Sigmoid colon (tissue), 6 donors: ENCODE measurements at regions not wholly inside any gene's neighbourhood (a gene's known extent, or its start where the extent isn't known, plus 50 kb on each side); places are given as distances from the start of the nearest gene placed in this dataset.
"Not testable (repeated sequence)": the region's sequence is repeated elsewhere in the genome, so short reads cannot be mapped to it uniquely, and the experiment has no call there.

Experiments
- DNase-seq: peaks from one replicate; pipeline ENCODE4 v3.0.0-alpha.2; 2019
- H3K27ac ChIP-seq, 4 donors: fragments of 200-600 bp; sonication (generic); one replicate each; pipeline ENCODE4 v1.5.1; 2016 to 2019; ENCODE audit warnings: mild to moderate bottlenecking in 1 of 4
- H3K27me3 ChIP-seq, 3 donors: fragments of 200-600 bp; sonication (generic); one replicate each; pipeline ENCODE4 v1.5.1; 2019; ENCODE audit warnings: mild to moderate bottlenecking in 1 of 3
- H3K36me3 ChIP-seq, 4 donors: fragments of 200-600 bp; sonication (generic); one replicate each; pipeline ENCODE4 v1.5.1; 2016 to 2019
- H3K4me1 ChIP-seq, 4 donors: fragments of 200-600 bp; sonication (generic); one replicate each; pipeline ENCODE4 v1.5.1; 2017 to 2019
- H3K4me3 ChIP-seq, 4 donors: fragments of 200-600 bp; sonication (generic); one replicate each; pipeline ENCODE4 v1.5.1; 2017 to 2019; ENCODE audit warnings: mild to moderate bottlenecking in 2 of 4, moderate library complexity in 1 of 4
- H3K9me3 ChIP-seq, 4 donors: fragments of 200-600 bp in 3 of 4; sonication (generic) in 3 of 4; one replicate each; pipeline versions ENCODE4 v1.5.1 to v1.6.1; 2013 to 2019
- EP300 ChIP-seq, 4 donors: sonication (generic); formaldehyde crosslinking; IDR thresholded peaks; one replicate each; pipeline ENCODE4 v1.6.1; 2017; ENCODE audit warnings: antibody characterized with exemption in 4 of 4
- POLR2A ChIP-seq, 2 donors: fragments of 450-650 bp; IDR thresholded peaks; one replicate each; pipeline ENCODE4 v1.6.1; 2016; ENCODE audit warnings: antibody characterized with exemption in 2 of 2, mild to moderate bottlenecking in 2 of 2, moderate library complexity in 2 of 2
- POLR2AphosphoS5 ChIP-seq, 4 donors: sonication (generic); formaldehyde crosslinking; IDR thresholded peaks; one replicate each; pipeline ENCODE4 v1.6.1; 2017; ENCODE audit warnings: antibody characterized with exemption in 4 of 4
- WGBS, 2 donors: extraction: QIAGEN DNeasy Blood & Tissue Kit; methylation state at CpG; one replicate each; pipeline ENCODE4 v1.1.7; 2013; 5-methylcytosine and 5-hydroxymethylcytosine counted together
- intact Hi-C: fragments of 100-400 bp; cut with DNase I; formaldehyde crosslinking; loops from one replicate; pipeline ENCODE4 v1.15.1; 2023
- TF ChIP-seq, protein P1 (sequence below), 4 experiments: fragments of 450-650 bp in 3 of 4; fragments of 200-600 bp in 1 of 4; IDR thresholded peaks; one replicate each; pipeline ENCODE4 v1.5.1; 2016 to 2019; ENCODE audit warnings: antibody characterized with exemption in 4 of 4, mild to moderate bottlenecking in 3 of 4, moderate library complexity in 2 of 4
- donor health status: healthy with polysubstance abuse.
- donor health status: healthy.

DNA sequence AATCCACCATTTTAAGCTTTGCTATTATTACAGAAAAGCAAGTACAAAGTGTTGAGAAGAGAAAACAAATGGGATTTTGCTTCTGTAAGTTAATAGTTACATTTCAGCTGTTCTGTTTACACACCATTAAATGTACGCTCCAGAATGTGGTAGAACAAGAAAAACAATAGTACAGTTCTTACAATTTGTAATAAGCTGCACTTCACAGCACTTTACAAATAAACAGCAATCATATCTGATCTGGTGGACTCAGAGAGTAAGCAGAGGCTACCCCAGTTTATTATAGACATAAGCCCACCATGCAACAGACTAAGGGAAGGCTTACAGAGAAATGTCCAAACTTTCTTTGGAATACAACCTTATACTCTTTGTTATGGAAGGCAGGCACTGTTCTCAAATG is 126.4 kb downstream of the OXSM start:
- intact Hi-C loops = no loop called here
- no peak overlapping the region for H3K27ac ChIP-seq
- TF ChIP-seq EP300 (IDR thresholded peaks at IDR 0.05) = no peak
- no peak for TF ChIP-seq POLR2A (IDR thresholded peaks at IDR 0.05)
- TF ChIP-seq, protein P1, sequence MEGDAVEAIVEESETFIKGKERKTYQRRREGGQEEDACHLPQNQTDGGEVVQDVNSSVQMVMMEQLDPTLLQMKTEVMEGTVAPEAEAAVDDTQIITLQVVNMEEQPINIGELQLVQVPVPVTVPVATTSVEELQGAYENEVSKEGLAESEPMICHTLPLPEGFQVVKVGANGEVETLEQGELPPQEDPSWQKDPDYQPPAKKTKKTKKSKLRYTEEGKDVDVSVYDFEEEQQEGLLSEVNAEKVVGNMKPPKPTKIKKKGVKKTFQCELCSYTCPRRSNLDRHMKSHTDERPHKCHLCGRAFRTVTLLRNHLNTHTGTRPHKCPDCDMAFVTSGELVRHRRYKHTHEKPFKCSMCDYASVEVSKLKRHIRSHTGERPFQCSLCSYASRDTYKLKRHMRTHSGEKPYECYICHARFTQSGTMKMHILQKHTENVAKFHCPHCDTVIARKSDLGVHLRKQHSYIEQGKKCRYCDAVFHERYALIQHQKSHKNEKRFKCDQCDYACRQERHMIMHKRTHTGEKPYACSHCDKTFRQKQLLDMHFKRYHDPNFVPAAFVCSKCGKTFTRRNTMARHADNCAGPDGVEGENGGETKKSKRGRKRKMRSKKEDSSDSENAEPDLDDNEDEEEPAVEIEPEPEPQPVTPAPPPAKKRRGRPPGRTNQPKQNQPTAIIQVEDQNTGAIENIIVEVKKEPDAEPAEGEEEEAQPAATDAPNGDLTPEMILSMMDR (IDR thresholded peaks at IDR 0.05) = no peak
- TF ChIP-seq POLR2AphosphoS5 (IDR thresholded peaks at IDR 0.05) = no peak
- H3K4me1 ChIP-seq = no peaks in the 10 kb centered on the region
- WGBS, 2 donors = 0 to 2% methylated on average over 1 of the region's 1 CpG
- no peak overlapping the region for H3K4me3 ChIP-seq
- no peaks in the 10 kb centered on the region for H3K27me3 ChIP-seq
- H3K9me3 ChIP-seq = no peaks in the 10 kb centered on the region
- DNase-seq = no peak
- H3K36me3 ChIP-seq = no peaks in the 10 kb centered on the region

DNA sequence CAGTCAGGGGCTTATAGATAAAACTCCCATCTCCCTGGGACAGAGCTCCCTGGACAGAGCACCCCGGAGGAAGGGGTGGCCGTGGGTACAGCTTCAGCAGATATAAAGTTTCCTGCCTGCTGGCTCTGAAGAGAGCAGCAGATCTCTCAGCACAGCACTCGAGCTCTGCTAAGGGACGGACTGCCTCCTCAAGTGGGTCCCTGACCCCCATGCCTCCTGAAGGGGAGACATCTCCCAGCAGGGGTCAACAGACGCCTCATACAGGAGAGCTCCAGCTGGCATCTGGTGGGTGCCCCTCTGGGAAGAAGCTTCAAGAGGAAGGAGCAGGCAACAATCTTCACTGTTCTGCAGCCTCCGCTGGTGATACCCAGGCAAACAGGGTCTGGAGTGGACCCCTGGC is 142.1 kb downstream of the OXSM start:
- H3K27me3 ChIP-seq, H3K27ac ChIP-seq, intact Hi-C loops, H3K36me3 ChIP-seq, DNase-seq, H3K4me1 ChIP-seq, H3K4me3 ChIP-seq: not testable (repeated sequence)
- H3K9me3 ChIP-seq = peaks cover 0 to 16% (median 5%) of the 10 kb centered on the region in 4 donors
- 86 to 90% methylated on average over 6 of the region's 6 CpGs for WGBS, 2 donors

DNA sequence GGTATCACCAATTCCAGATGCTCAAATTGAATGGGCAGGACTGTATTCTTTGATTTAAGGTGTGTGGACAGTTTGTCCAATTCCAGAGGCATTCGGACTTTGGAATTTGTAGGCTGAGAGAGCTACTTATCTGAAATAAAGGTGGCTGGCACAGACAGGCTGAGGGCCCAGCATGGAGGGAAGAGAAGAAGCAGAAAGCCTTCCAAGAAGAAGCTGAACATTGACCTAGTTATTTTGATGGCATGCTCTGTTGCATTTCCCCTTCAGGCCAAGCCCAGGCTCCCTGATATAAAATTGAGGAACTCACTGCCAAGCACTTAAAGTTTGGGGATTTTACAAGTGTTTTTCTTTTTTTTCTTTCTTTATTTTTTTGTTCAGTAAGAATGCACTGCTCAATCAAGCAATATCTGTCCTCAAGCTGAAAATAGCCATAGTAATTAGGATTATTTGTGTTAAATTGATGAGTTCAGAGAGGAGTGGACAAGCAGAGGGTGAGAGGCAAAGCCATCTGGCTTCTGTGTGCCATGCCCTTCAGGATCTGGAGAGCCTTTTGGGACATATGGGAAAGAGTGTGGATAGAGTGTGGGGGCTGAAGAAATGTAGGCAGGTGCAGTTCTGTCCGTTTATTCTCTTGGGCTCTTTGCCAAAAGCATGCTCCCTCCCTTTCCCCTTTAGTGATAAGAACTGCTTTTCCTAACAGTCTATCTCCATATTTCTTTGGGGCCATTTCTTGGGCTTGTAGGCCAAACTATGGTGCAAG is 148.9 kb downstream of the OXSM start:
- intact Hi-C loops = no loop called here
- H3K4me1 ChIP-seq = no peaks in the 10 kb centered on the region
- no peak overlapping the region for H3K27ac ChIP-seq
- H3K27me3 ChIP-seq = no peaks in the 10 kb centered on the region
- 41 to 66% methylated on average over 2 of the region's 2 CpGs for WGBS, 2 donors
- TF ChIP-seq POLR2AphosphoS5 (IDR thresholded peaks at IDR 0.05) = no peak
- TF ChIP-seq EP300 (IDR thresholded peaks at IDR 0.05) = no peak
- TF ChIP-seq POLR2A (IDR thresholded peaks at IDR 0.05) = no peak
- TF ChIP-seq, protein P1 (IDR thresholded peaks at IDR 0.05) = no peak
- no peaks in the 10 kb centered on the region for H3K9me3 ChIP-seq
- no peaks in the 10 kb centered on the region for H3K36me3 ChIP-seq
- DNase-seq = no peak
- H3K4me3 ChIP-seq = no peak overlapping the region

DNA sequence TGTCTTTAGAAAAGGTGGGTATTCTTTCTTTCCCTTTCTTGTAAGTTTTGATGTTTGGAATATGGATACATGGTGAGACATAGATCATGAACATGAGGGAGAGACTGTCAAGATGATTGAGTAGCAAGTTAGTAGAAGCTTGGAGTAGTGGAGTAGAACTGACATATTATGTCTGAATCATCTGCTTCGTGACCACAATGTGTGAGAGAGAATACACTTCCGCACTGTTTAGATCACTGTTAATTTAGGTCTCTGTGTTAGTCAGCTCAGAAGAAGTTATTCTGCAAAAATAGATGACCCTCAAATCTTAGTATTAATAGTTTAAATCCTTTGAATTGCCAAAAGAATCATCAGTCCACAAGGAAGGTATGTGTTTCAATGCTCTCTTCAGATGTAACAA is 151.0 kb downstream of the OXSM start:
- 89 to 90% methylated on average over 2 of the region's 2 CpGs for WGBS, 2 donors
- intact Hi-C loops = no loop called here
- TF ChIP-seq POLR2AphosphoS5 (IDR thresholded peaks at IDR 0.05) = no peak
- TF ChIP-seq, protein P1 (IDR thresholded peaks at IDR 0.05) = no peak
- DNase-seq = no peak
- Histone ChIP-seq H3K27ac (no peak overlapping the region), H3K36me3 (no peaks in the 10 kb centered on the region), H3K4me1 (no peaks in the 10 kb centered on the region), H3K27me3 (no peaks in the 10 kb centered on the region), H3K9me3 (no peaks in the 10 kb centered on the region), H3K4me3 (no peak overlapping the region)

DNA sequence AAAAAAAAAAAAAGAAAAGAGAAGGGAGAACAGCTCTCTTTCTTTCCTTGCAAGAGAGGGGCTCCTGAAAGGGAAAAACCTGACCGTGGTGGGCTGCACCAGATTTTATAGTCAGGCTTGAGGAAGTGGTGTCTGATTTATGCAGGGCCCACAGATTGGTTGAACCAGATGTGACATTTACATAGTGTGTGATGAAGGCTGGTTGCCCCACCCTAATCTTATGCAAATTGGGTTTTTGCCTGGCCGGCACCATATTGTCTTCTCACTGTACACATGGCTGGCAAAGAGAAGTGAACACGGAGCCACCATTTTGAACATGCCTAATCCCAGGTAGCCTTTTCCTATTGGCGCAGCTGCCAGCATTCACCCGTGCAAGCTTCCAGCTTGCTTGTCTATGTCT is 154.4 kb downstream of the OXSM start:
- TF ChIP-seq POLR2AphosphoS5 (IDR thresholded peaks at IDR 0.05) = no peak
- intact Hi-C loops = no loop called here
- WGBS, 2 donors = 85 to 91% methylated on average over 5 of the region's 5 CpGs

DNA sequence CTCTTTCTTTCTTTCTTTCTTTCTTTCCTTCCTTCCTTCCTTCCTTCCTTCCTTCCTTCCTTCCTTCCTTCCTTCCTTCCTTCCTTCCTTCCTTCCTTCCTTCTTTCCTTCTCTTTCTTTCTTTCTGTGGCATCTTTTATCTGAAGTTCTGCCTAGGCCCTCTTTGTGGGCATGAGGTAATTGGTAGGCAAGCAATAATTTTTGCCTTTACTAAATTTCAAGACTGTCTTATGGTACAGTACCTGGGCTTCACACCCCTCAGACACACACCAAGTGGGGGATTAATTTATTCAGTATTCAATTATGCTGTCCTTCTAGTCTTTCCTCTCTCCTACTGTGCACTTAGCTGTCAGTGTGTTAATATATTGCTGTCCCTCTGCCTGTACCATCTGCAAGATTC is 155.5 kb downstream of the OXSM start:
- Histone ChIP-seq H3K27me3 (no peaks in the 10 kb centered on the region), H3K9me3 (no peaks in the 10 kb centered on the region), H3K36me3 (no peaks in the 10 kb centered on the region), H3K27ac (no peak overlapping the region), H3K4me3 (no peak overlapping the region), H3K4me1 (no peaks in the 10 kb centered on the region)
- intact Hi-C loops = no loop called here
- no peak for DNase-seq
- TF ChIP-seq EP300 (IDR thresholded peaks at IDR 0.05) (no peak), POLR2AphosphoS5 (IDR thresholded peaks at IDR 0.05) (no peak), POLR2A (IDR thresholded peaks at IDR 0.05) (no peak)
- TF ChIP-seq, protein P1 (IDR thresholded peaks at IDR 0.05) = no peak

More for the DNA sequence above, 154.4 kb downstream of the OXSM start:
- no peaks in the 10 kb centered on the region for H3K36me3 ChIP-seq
- no peak overlapping the region for H3K4me3 ChIP-seq
- H3K27me3 ChIP-seq = no peaks in the 10 kb centered on the region
- no peak for DNase-seq
- no peaks in the 10 kb centered on the region for H3K4me1 ChIP-seq
- H3K27ac ChIP-seq = no peak overlapping the region
- no peaks in the 10 kb centered on the region for H3K9me3 ChIP-seq
